Lower leg skin (tissue), 4 donors: ENCODE measurements at regions not wholly inside any gene's neighbourhood (a gene's known extent, or its start where the extent isn't known, plus 50 kb on each side); places are given as distances from the start of the nearest gene placed in this dataset.

ENCODE experiments used
- DNase-seq, 2 donors: peaks; one replicate each; pipeline ENCODE4 v3.0.0-alpha.2; 2019; ENCODE audit warnings: low spot score in 2 of 2
- H3K4me3 ChIP-seq: fragments of 200-600 bp; sonication (generic); 2 replicates; pipeline ENCODE4 v1.5.1; 2017; ENCODE audit warnings: mild to moderate bottlenecking, low read depth; ENCODE audit not compliant: poor library complexity, severe bottlenecking
- CTCF ChIP-seq, 3 donors: fragments of 450-650 bp; IDR thresholded peaks; one replicate each; pipeline ENCODE4 v1.5.1; 2016; ENCODE audit warnings: antibody characterized with exemption in 3 of 3, mild to moderate bottlenecking in 3 of 3, moderate library complexity in 2 of 3
- POLR2A ChIP-seq, 2 donors: fragments of 450-650 bp; IDR thresholded peaks; one replicate each; pipeline ENCODE4 v1.6.1; 2016 to 2017; ENCODE audit warnings: antibody characterized with exemption in 2 of 2, mild to moderate bottlenecking in 1 of 2, moderate library complexity in 1 of 2
- WGBS, 2 donors: methylation state at CpG; one replicate each; pipeline ENCODE4 v1.1.5; 2018; 5-methylcytosine and 5-hydroxymethylcytosine counted together
- intact Hi-C: fragments of 100-400 bp; cut with DNase I; formaldehyde crosslinking; loops from one replicate; pipeline ENCODE4 v1.15.0; 2023; ENCODE audit warnings: low total_unique reads

- H3K4me3 ChIP-seq: no peak overlapping the region
- intact Hi-C loops: no loop called here
- TF ChIP-seq POLR2A (IDR thresholded peaks at IDR 0.05) (no peak), CTCF (IDR thresholded peaks at IDR 0.05) (no peak)
- WGBS, 2 donors: 86 to 100% methylated on average over 1 of the region's 1 CpG
- no peak for DNase-seq
Measured at GRCh38 chr5:77926337-77926736, 150.2 kb upstream of the TBCA start.

- WGBS, 2 donors: 89 to 91% methylated on average over 3 of the region's 3 CpGs
- intact Hi-C loops: no loop called here
- no peak for DNase-seq
- no peak overlapping the region for H3K4me3 ChIP-seq
- TF ChIP-seq POLR2A (IDR thresholded peaks at IDR 0.05): no peak
Measured at GRCh38 chr5:77925503-77925902, 149.4 kb upstream of the TBCA start.

- TF ChIP-seq CTCF (IDR thresholded peaks at IDR 0.05) (no peak), POLR2A (IDR thresholded peaks at IDR 0.05) (no peak)
- 31 to 32% methylated on average over 3 of the region's 3 CpGs for WGBS, 2 donors
- H3K4me3 ChIP-seq: no peak overlapping the region
- DNase-seq: no peak
- intact Hi-C loops: no loop called here
Measured at GRCh38 chr5:77924081-77924480, 147.9 kb upstream of the TBCA start.

GRCh38 chr5:77923666-77924065, 147.5 kb upstream of the TBCA start:
- intact Hi-C loops: no loop called here
- TF ChIP-seq POLR2A (IDR thresholded peaks at IDR 0.05) (no peak), CTCF (IDR thresholded peaks at IDR 0.05) (no peak)
- no peak overlapping the region for H3K4me3 ChIP-seq
- WGBS, 2 donors: 65 to 71% methylated on average over 4 of the region's 4 CpGs
- DNase-seq: no peak

GRCh38 chr5:77921094-77921768, 145.1 kb upstream of the TBCA start:
- WGBS, 2 donors: 80 to 88% methylated on average over 4 of the region's 4 CpGs
- intact Hi-C loops: no loop called here

More at GRCh38 chr5:77921094-77921768, 145.1 kb upstream of the TBCA start:
- TF ChIP-seq CTCF (IDR thresholded peaks at IDR 0.05): no peak
- no peak for TF ChIP-seq POLR2A (IDR thresholded peaks at IDR 0.05)
- H3K4me3 ChIP-seq: no peak overlapping the region
- no peak for DNase-seq
